ENCODE measurements at regions not wholly inside any gene's neighbourhood (a gene's known extent, or its start where the extent isn't known, plus 50 kb on each side); places are given as distances from the start of the nearest gene placed in this dataset.

DNA sequence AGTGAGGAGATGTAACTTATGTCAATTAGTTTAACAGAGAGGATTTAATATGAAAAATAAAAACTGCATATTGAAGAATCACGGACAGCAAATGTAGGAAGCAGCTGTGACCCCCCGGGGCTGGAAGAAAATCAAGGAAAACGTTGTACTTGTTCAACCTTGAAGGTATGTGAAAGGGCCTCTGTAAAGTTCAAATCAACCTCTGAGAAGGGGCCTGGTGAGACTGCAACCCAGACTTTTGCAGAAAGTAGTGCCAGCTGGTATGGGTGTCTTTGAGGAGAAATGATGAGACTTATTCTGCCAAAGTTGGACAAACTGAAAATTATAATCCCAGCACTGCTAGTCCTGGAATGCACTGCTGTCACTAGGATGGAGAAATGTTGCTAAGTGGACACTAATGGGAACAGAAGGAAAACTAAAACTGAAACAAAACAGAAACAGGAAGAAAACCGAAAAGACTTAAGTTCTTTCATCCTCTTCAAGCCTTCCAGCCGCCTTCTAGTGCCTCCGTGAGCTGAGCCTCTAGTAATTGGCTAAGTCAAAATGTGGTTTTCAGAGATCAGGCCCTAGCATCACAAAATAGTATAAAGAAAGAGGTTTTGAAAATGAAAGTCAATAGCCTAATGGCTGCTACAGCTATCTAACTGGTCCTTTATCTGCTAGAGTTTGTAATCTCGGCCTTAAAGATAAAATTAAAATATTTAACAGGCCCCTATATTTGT, 253.7 kb upstream of the SORCS1 start:
- Histone ChIP-seq H3K4me1 (ENCODE audit: control insufficient read depth in 2 of 2, insufficient read depth in 2 of 2, low read length in 1 of 2) (no peaks in the 10 kb centered on the region), H3K27ac (ENCODE audit: low read depth in 2 of 2, low read length in 1 of 2) (no peak overlapping the region), H3K4me3 (ENCODE audit: low read depth in 1 of 2, low read length in 2 of 2) (no peak overlapping the region), H3K9me3 (ENCODE audit: control insufficient read depth in 2 of 2, insufficient read depth in 1 of 2, low read depth in 1 of 2, low read length in 1 of 2) (no peaks in the 10 kb centered on the region), H3K36me3 (ENCODE audit: control insufficient read depth in 2 of 2, insufficient read depth in 2 of 2, low read length in 1 of 2) (no peaks in the 10 kb centered on the region), H3K27me3 (ENCODE audit: control insufficient read depth in 1 of 2, insufficient read depth in 2 of 2, low read length in 2 of 2) (no peaks in the 10 kb centered on the region)
- 71% methylated on average over 7 of the region's 7 CpGs for WGBS, 2 donors

DNA sequence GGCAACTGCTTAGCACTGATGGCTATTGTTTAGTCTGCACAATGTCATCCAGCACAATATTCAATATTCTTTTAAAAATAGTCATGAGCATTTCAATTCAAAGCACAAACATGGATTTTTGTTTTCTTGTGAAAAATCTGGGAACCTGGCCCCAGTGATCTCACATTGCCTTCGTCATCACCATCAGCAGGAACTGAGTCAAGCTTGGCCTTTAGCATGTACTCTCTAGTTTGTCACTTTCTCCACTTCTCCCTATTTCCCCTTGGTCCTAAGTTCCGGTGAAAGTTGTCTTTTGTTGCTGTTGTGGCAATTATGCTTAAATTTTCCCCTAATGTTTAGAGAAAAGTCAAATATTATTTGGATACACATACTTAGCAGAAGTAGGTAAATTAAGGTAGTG, 252.9 kb upstream of the SORCS1 start:
- no peaks in the 10 kb centered on the region for H3K4me1 ChIP-seq (ENCODE audit: control insufficient read depth in 2 of 2, insufficient read depth in 2 of 2, low read length in 1 of 2)
- H3K36me3 ChIP-seq (ENCODE audit: control insufficient read depth in 2 of 2, insufficient read depth in 2 of 2, low read length in 1 of 2) = no peaks in the 10 kb centered on the region
- H3K9me3 ChIP-seq (ENCODE audit: control insufficient read depth in 2 of 2, insufficient read depth in 1 of 2, low read depth in 1 of 2, low read length in 1 of 2) = no peaks in the 10 kb centered on the region
- H3K27me3 ChIP-seq (ENCODE audit: control insufficient read depth in 1 of 2, insufficient read depth in 2 of 2, low read length in 2 of 2) = no peaks in the 10 kb centered on the region
- H3K27ac ChIP-seq (ENCODE audit: low read depth in 2 of 2, low read length in 1 of 2) = no peak overlapping the region
- 74 to 78% methylated on average over 2 of the region's 2 CpGs for WGBS, 2 donors
- H3K4me3 ChIP-seq (ENCODE audit: low read depth in 1 of 2, low read length in 2 of 2) = no peak overlapping the region

DNA sequence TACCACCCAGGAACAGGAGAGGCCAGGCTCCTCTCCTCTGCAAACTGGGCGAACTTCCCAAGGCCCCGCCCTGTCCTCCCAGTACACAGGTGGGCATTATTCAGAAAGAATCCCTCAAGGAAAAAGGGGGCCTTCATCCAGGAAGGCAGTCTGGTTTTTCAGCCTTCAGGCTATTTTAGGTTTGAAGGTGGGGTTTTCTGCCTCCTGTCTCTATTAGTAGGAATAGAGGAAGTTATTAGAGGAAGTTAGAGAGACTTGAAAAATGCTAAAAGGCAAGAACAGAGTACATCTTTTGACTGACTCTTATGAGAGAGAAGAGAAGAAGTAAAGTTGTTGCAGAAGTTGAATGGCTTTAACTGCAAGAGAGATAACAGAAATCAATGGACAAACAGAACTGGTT, 250.9 kb upstream of the SORCS1 start:
- no peak overlapping the region for H3K27ac ChIP-seq (ENCODE audit: low read depth in 2 of 2, low read length in 1 of 2)
- H3K36me3 ChIP-seq (ENCODE audit: control insufficient read depth in 2 of 2, insufficient read depth in 2 of 2, low read length in 1 of 2) = no peaks in the 10 kb centered on the region
- no peaks in the 10 kb centered on the region for H3K9me3 ChIP-seq (ENCODE audit: control insufficient read depth in 2 of 2, insufficient read depth in 1 of 2, low read depth in 1 of 2, low read length in 1 of 2)
- 89 to 93% methylated on average over 2 of the region's 2 CpGs for WGBS, 2 donors
- H3K27me3 ChIP-seq (ENCODE audit: control insufficient read depth in 1 of 2, insufficient read depth in 2 of 2, low read length in 2 of 2) = no peaks in the 10 kb centered on the region
- H3K4me1 ChIP-seq (ENCODE audit: control insufficient read depth in 2 of 2, insufficient read depth in 2 of 2, low read length in 1 of 2) = no peaks in the 10 kb centered on the region
- no peak overlapping the region for H3K4me3 ChIP-seq (ENCODE audit: low read depth in 1 of 2, low read length in 2 of 2)

DNA sequence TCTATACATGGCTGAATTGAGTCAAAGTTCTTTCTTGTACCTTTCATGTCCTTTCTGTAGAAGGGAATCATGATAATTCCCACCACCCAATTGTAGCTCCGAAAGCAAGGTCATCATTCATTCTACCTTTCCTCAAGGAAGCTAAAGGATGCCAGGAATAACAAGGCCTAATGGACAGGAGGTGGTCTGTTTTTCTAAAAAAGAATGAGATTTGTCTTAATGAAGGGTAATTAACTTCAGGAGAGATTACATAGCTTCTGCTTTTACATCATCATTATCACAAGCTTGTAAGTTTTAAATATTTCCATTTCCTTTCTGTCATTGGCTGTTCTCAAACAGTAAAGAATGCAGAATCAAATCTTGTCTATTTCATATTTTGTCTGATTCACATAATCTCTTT, 249.5 kb upstream of the SORCS1 start:
- WGBS, 2 donors = 79% methylated on average over 1 of the region's 1 CpG
- Histone ChIP-seq H3K27ac (ENCODE audit: low read depth in 2 of 2, low read length in 1 of 2) (no peak overlapping the region), H3K9me3 (ENCODE audit: control insufficient read depth in 2 of 2, insufficient read depth in 1 of 2, low read depth in 1 of 2, low read length in 1 of 2) (no peaks in the 10 kb centered on the region), H3K4me3 (ENCODE audit: low read depth in 1 of 2, low read length in 2 of 2) (no peak overlapping the region), H3K27me3 (ENCODE audit: control insufficient read depth in 1 of 2, insufficient read depth in 2 of 2, low read length in 2 of 2) (no peaks in the 10 kb centered on the region), H3K36me3 (ENCODE audit: control insufficient read depth in 2 of 2, insufficient read depth in 2 of 2, low read length in 1 of 2) (no peaks in the 10 kb centered on the region), H3K4me1 (ENCODE audit: control insufficient read depth in 2 of 2, insufficient read depth in 2 of 2, low read length in 1 of 2) (no peaks in the 10 kb centered on the region)

DNA sequence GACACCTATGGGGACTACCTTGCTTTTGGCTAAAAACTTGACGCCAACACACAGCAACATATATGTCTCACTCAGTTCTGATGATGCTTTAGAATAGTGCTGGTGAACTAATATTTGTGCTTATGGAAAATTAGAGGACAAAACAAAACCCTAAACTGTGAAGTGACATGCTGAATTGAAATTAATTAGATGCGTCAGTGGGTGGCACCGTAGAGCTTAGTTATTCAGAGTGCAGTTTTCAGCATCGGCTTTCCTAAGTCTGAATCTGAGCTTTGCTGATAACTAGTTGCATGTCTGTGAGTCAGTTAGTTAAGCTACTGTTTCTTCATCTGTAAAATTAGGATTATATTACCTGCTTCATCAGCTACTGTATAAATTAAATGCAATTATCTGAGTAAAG, 245.0 kb upstream of the SORCS1 start:
- H3K4me3 ChIP-seq (ENCODE audit: low read depth in 1 of 2, low read length in 2 of 2) = no peak overlapping the region
- H3K9me3 ChIP-seq (ENCODE audit: control insufficient read depth in 2 of 2, insufficient read depth in 1 of 2, low read depth in 1 of 2, low read length in 1 of 2) = no peaks in the 10 kb centered on the region
- no peaks in the 10 kb centered on the region for H3K36me3 ChIP-seq (ENCODE audit: control insufficient read depth in 2 of 2, insufficient read depth in 2 of 2, low read length in 1 of 2)
- H3K4me1 ChIP-seq (ENCODE audit: control insufficient read depth in 2 of 2, insufficient read depth in 2 of 2, low read length in 1 of 2) = no peaks in the 10 kb centered on the region
- H3K27me3 ChIP-seq (ENCODE audit: control insufficient read depth in 1 of 2, insufficient read depth in 2 of 2, low read length in 2 of 2) = no peaks in the 10 kb centered on the region
- 45 to 59% methylated on average over 4 of the region's 4 CpGs for WGBS, 2 donors
- H3K27ac ChIP-seq (ENCODE audit: low read depth in 2 of 2, low read length in 1 of 2) = no peak overlapping the region

DNA sequence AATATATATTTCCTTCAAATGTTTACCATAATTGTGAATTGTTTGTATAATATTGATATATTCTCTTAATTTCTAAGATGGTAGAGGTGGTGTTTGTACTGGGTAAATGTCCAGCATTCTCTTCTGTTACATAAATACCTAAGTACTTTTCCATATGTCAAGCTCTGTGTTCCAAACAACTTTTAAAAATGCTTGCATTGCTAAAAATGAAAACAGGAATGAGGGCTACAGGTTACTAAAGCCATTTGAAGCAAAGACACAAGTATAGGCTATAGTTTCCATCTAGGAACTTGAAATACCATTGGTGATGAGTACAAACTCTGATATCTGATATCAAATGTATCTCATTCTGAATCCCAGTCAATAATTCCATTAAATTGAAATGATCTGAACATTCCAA, 233.6 kb upstream of the SORCS1 start:
- H3K36me3 ChIP-seq (ENCODE audit: control insufficient read depth in 2 of 2, insufficient read depth in 2 of 2, low read length in 1 of 2) = no peaks in the 10 kb centered on the region
- H3K4me3 ChIP-seq (ENCODE audit: low read depth in 1 of 2, low read length in 2 of 2) = no peak overlapping the region
- no peaks in the 10 kb centered on the region for H3K9me3 ChIP-seq (ENCODE audit: control insufficient read depth in 2 of 2, insufficient read depth in 1 of 2, low read depth in 1 of 2, low read length in 1 of 2)
- H3K4me1 ChIP-seq (ENCODE audit: control insufficient read depth in 2 of 2, insufficient read depth in 2 of 2, low read length in 1 of 2) = no peaks in the 10 kb centered on the region
- no peak overlapping the region for H3K27ac ChIP-seq (ENCODE audit: low read depth in 2 of 2, low read length in 1 of 2)
- no peaks in the 10 kb centered on the region for H3K27me3 ChIP-seq (ENCODE audit: control insufficient read depth in 1 of 2, insufficient read depth in 2 of 2, low read length in 2 of 2)

DNA sequence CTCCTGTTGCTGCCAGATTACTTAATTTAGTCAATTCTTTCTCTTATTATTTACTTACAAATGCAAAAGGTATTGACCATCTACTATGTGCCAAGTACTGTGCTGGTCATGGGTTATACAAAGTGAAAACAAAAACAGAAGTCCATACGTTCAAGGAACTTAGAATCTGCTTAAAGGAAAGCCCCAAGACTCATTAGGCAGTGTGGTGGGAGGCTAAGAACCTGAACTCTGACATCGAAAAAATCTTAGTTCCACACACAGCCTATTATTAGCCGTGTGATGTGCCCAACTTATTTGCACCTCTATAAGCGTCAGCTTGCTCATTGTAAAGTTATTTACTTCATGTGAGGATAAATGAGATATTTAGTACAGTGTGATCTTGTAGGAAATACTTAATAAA, 227.4 kb upstream of the SORCS1 start:
- Histone ChIP-seq H3K9me3 (ENCODE audit: control insufficient read depth in 2 of 2, insufficient read depth in 1 of 2, low read depth in 1 of 2, low read length in 1 of 2) (no peaks in the 10 kb centered on the region), H3K4me1 (ENCODE audit: control insufficient read depth in 2 of 2, insufficient read depth in 2 of 2, low read length in 1 of 2) (no peaks in the 10 kb centered on the region), H3K27ac (ENCODE audit: low read depth in 2 of 2, low read length in 1 of 2) (no peak overlapping the region), H3K4me3 (ENCODE audit: low read depth in 1 of 2, low read length in 2 of 2) (no peak overlapping the region), H3K27me3 (ENCODE audit: control insufficient read depth in 1 of 2, insufficient read depth in 2 of 2, low read length in 2 of 2) (no peaks in the 10 kb centered on the region), H3K36me3 (ENCODE audit: control insufficient read depth in 2 of 2, insufficient read depth in 2 of 2, low read length in 1 of 2) (no peaks in the 10 kb centered on the region)
- 69 to 77% methylated on average over 4 of the region's 4 CpGs for WGBS, 2 donors

DNA sequence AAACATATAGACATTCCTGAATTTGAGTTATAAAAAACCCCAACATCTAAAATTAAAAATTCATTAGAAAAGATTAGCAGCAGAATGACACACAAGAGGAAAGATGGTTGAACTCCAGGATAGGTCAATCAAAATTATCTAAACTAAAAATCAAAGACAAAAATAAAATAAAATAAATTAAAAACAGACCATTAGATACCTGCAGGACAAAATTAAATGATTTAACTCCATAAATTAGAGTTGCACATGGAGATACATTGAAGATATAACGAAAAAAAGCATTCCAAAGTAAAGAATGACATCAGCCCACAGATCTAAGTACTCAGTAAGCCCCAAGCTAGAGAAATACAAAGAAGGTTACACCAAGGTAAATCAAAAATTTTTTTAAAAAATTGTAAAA, 226.1 kb upstream of the SORCS1 start:
- H3K36me3 ChIP-seq (ENCODE audit: control insufficient read depth in 2 of 2, insufficient read depth in 2 of 2, low read length in 1 of 2) = no peaks in the 10 kb centered on the region
- H3K4me3 ChIP-seq (ENCODE audit: low read depth in 1 of 2, low read length in 2 of 2) = no peak overlapping the region
- no peaks in the 10 kb centered on the region for H3K27me3 ChIP-seq (ENCODE audit: control insufficient read depth in 1 of 2, insufficient read depth in 2 of 2, low read length in 2 of 2)
- no peaks in the 10 kb centered on the region for H3K4me1 ChIP-seq (ENCODE audit: control insufficient read depth in 2 of 2, insufficient read depth in 2 of 2, low read length in 1 of 2)
- no peaks in the 10 kb centered on the region for H3K9me3 ChIP-seq (ENCODE audit: control insufficient read depth in 2 of 2, insufficient read depth in 1 of 2, low read depth in 1 of 2, low read length in 1 of 2)
- WGBS, 2 donors = 51 to 52% methylated on average over 1 of the region's 1 CpG
- H3K27ac ChIP-seq (ENCODE audit: low read depth in 2 of 2, low read length in 1 of 2) = no peak overlapping the region

DNA sequence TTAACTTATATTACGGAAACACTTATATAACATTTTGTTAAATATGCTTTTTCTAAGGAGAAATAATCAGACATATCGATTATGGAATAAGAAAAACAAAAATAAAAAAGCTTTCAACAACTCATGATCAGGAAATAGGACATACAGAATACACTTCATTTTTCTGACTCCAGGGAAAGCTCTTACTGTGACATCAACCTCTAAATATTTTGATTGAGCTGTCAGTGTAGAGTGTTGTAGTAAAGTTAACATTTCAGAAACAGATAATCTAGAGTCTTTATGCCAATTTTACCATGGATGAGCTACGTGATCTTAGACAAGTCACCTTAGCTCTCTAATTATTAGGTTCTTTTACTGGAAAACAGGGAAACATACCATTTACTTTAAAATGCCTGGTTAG, 218.9 kb upstream of the SORCS1 start:
- Histone ChIP-seq H3K27ac (ENCODE audit: low read depth in 2 of 2, low read length in 1 of 2) (no peak overlapping the region), H3K4me1 (ENCODE audit: control insufficient read depth in 2 of 2, insufficient read depth in 2 of 2, low read length in 1 of 2) (no peaks in the 10 kb centered on the region), H3K27me3 (ENCODE audit: control insufficient read depth in 1 of 2, insufficient read depth in 2 of 2, low read length in 2 of 2) (no peaks in the 10 kb centered on the region), H3K4me3 (ENCODE audit: low read depth in 1 of 2, low read length in 2 of 2) (no peak overlapping the region), H3K36me3 (ENCODE audit: control insufficient read depth in 2 of 2, insufficient read depth in 2 of 2, low read length in 1 of 2) (no peaks in the 10 kb centered on the region), H3K9me3 (ENCODE audit: control insufficient read depth in 2 of 2, insufficient read depth in 1 of 2, low read depth in 1 of 2, low read length in 1 of 2) (no peaks in the 10 kb centered on the region)
- 86 to 89% methylated on average over 3 of the region's 3 CpGs for WGBS, 2 donors

DNA sequence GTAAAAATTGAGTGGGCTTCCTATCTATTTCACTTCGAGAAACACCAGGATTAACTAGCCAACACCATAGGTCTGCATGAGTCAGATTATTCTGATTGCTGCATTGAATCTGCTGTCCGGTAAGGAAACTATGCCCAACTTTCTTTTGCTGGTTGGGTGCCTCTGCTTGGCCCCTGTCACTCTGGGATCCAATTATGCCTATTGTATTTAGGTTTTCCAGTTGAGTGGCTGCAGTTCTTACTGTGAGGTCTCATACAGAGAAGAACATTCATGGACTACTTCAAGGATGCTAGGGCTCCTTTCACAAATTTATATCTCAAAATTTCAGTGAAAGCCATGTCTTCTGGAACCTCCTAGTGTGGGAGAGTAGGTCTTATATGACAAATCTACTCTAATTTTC, 215.1 kb upstream of the SORCS1 start:
- 86 to 94% methylated on average over 2 of the region's 2 CpGs for WGBS, 2 donors
- Histone ChIP-seq H3K27ac (ENCODE audit: low read depth in 2 of 2, low read length in 1 of 2) (no peak overlapping the region), H3K36me3 (ENCODE audit: control insufficient read depth in 2 of 2, insufficient read depth in 2 of 2, low read length in 1 of 2) (no peaks in the 10 kb centered on the region), H3K4me3 (ENCODE audit: low read depth in 1 of 2, low read length in 2 of 2) (no peak overlapping the region), H3K4me1 (ENCODE audit: control insufficient read depth in 2 of 2, insufficient read depth in 2 of 2, low read length in 1 of 2) (no peaks in the 10 kb centered on the region), H3K9me3 (ENCODE audit: control insufficient read depth in 2 of 2, insufficient read depth in 1 of 2, low read depth in 1 of 2, low read length in 1 of 2) (no peaks in the 10 kb centered on the region), H3K27me3 (ENCODE audit: control insufficient read depth in 1 of 2, insufficient read depth in 2 of 2, low read length in 2 of 2) (no peaks in the 10 kb centered on the region)
